CMK (cell line): ENCODE measurements at regions not wholly inside any gene's neighbourhood (a gene's known extent, or its start where the extent isn't known, plus 50 kb on each side); places are given as distances from the start of the nearest gene placed in this dataset.

ENCODE experiments used
- DNase-seq: peaks from one replicate; pipeline ENCODE4 v3.0.0-alpha.2; 2010; ENCODE audit warnings: low read depth

- no peak for DNase-seq
Observed at GRCh38 chr6:82646231-82646615, 282.6 kb downstream of the TPBG start.

- DNase-seq = no peak
Observed at GRCh38 chr6:82651845-82652335, 288.3 kb downstream of the TPBG start.

GRCh38 chr6:82679232-82679631 lies 315.6 kb downstream of the TPBG start:
- no peak for DNase-seq

- no peak for DNase-seq
Observed at GRCh38 chr6:82680192-82680591, 316.6 kb downstream of the TPBG start.

- DNase-seq = no peak
Observed at GRCh38 chr6:82681119-82681714, 317.6 kb downstream of the TPBG start.

GRCh38 chr6:82686719-82687118 lies 323.1 kb downstream of the TPBG start:
- no peak for DNase-seq

- no peak for DNase-seq
Observed at GRCh38 chr6:82687855-82688254, 324.2 kb downstream of the TPBG start.

GRCh38 chr6:82690283-82690682 lies 326.7 kb downstream of the TPBG start:
- no peak for DNase-seq

- no peak for DNase-seq
Observed at GRCh38 chr6:82691997-82692396, 328.4 kb downstream of the TPBG start.

- DNase-seq = no peak
Observed at GRCh38 chr6:82693094-82693493, 329.5 kb downstream of the TPBG start.

- DNase-seq = no peak
Observed at GRCh38 chr6:82701341-82701740, 337.7 kb downstream of the TPBG start.

GRCh38 chr6:82702574-82702973 lies 339.0 kb downstream of the TPBG start:
- DNase-seq = no peak

- DNase-seq = no peak
Observed at GRCh38 chr6:82703230-82703629, 339.6 kb downstream of the TPBG start.

GRCh38 chr6:82704045-82704444 lies 340.4 kb downstream of the TPBG start:
- no peak for DNase-seq

GRCh38 chr6:82705579-82705978 lies 342.0 kb downstream of the TPBG start:
- DNase-seq = no peak

GRCh38 chr6:82711105-82711827 lies 347.6 kb downstream of the TPBG start:
- no peak for DNase-seq

- no peak for DNase-seq
Observed at GRCh38 chr6:82711971-82712370, 348.4 kb downstream of the TPBG start.

- no peak for DNase-seq
Observed at GRCh38 chr6:82712389-82712788, 348.8 kb downstream of the TPBG start.

GRCh38 chr6:82712826-82713225 lies 349.2 kb downstream of the TPBG start:
- no peak for DNase-seq

- DNase-seq = no peak
Observed at GRCh38 chr6:82720992-82721391, 344.6 kb downstream of the UBE3D start.

GRCh38 chr6:82735790-82736189 lies 329.9 kb downstream of the UBE3D start:
- no peak for DNase-seq

- DNase-seq = no peak
Observed at GRCh38 chr6:82737965-82738364, 327.7 kb downstream of the UBE3D start.

GRCh38 chr6:82738773-82739172 lies 326.9 kb downstream of the UBE3D start:
- no peak for DNase-seq

- DNase-seq = no peak
Observed at GRCh38 chr6:82739303-82739702, 326.3 kb downstream of the UBE3D start.
